ENCODE measurements at regions not wholly inside any gene's neighbourhood (a gene's known extent, or its start where the extent isn't known, plus 50 kb on each side); places are given as distances from the start of the nearest gene placed in this dataset.

GRCh38 chr10:33418301-33418700 lies 83.8 kb upstream of the NRP1 start:
- DNase-seq (ENCODE audit: low read depth): no peak

- DNase-seq (ENCODE audit: low read depth): no peak
These were observed 82.2 kb upstream of the NRP1 start for GRCh38 chr10:33416691-33417090.

DNA sequence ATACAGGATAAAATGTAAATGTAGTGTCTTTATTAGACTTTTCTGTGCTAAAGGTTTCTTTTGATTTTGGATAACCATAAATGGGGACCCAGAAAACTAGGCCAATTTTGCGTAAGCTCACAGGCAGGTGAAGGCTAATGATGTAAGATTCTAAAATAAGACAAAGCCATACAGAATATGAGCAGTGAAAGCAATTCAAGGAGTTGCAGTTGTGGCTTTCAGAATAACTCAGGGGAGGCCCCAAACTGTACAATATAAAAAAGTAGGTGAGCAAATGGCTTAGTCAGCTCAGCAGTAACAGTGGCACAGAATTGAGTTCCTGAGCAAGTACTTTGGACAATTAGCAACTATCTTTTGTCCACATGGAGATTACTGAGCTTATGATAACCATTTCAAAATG lies 81.7 kb upstream of the NRP1 start:
- DNase-seq (ENCODE audit: low read depth): no peak

- no peak for DNase-seq (ENCODE audit: low read depth)
These were observed 80.4 kb upstream of the NRP1 start for GRCh38 chr10:33414841-33415240.

DNA sequence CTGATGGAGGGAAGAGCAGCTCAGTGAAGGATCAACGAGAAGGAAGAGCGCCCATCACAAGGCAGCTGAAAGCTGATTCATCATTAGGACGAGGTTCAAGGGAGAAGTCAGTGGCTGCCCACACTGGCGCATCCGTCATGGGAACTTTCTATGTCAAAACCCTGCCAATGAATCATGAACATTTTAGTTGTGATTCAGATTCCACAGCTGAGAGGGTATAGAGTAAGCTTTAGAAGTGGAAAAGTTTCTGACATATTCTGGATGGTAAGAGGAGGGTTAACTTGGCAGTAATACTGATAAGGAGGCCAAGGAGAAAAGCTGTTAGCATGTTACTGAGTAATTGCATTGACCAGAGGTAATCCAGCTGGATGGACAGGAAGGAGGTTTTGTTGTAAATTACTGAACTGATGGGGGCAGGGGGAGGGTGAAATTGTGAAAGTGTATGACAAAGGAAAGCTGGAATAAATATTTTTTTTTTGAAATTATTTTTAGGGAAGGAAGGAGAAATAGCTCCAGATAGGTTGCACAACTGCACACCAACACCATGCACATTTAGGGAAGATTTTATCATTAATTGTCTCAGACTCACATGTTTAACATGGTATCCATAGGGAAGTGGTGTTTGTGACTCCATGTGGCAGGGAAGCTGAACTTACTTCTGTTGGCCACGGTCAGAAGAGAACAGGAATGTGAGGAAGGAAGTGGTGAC lies 78.3 kb upstream of the NRP1 start:
- DNase-seq (ENCODE audit: low read depth): no peak

- DNase-seq (ENCODE audit: low read depth): no peak
These were observed 77.8 kb upstream of the NRP1 start for GRCh38 chr10:33412241-33412640.

DNA sequence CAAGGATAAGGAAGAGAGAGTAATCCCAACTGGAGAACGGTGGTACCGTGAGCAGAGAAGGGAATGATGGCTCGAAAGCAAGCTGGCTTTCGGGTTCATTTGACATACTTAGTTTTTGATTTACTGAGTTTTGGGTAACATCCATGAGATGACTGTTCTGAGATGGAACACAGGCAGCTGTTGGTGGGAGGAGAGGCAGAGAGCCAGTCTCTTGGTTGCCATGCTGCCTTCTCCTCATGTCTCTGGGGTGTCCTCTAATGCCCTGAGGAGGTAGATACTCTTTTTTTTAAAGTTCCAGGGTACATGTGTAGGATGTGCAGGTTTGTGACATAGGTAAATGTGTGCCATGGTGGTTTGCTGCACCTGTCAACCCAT lies 76.4 kb upstream of the NRP1 start:
- DNase-seq (ENCODE audit: low read depth): no peak

DNA sequence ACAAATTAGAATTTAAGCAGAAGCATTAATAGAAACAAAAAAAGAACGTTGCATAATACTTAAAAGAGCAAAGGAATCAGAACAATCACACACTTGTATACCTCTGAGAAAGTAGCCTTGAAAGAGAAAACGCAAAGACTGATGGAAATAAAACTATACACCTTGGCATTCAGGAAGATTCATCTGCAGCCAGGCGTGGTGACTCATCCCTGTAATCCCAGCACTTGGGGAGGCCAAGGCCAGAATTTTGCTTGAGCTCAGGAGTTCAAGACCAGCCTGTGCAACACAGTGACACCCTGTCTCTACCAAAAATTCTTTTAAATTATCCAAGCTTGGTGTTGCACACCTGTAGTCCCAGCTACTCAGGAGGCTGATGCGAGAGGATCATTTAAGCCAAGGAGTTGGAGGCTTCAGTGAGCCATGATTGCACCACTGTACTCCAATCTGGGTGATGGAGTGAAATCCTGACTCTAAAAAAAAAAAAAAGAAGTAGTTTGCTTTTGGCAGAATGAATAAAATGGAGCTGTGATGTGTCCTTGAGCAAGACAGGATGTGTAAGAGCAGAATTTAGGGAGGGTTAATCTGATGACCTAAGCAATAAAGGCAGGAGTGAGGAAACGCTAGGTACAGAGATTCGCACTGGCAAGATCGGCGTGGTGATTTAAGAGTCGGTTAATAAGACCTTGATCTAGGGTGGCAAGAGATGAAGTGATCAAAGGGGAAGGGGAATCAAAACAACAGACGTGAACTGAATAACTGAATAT lies 75.8 kb upstream of the NRP1 start:
- no peak for DNase-seq (ENCODE audit: low read depth)

DNA sequence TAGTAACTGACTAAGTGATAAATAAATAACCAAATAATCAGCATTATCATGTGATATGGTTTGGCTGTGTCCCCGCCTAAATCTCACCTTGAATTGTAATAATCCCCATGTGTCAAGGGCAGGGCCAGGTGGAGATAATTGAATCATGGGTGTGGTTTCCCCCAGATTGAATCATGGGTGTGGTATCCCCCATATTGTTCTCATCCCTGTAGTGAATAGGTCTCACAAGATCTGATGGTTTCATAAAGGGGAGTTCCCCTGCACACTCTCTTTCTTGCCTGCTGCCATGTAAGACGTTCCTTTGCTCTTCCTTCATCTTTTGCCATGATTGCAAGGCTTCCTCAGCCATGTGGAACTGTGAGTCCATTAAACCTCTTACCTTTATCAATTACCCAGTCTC lies 72.1 kb upstream of the NRP1 start:
- DNase-seq (ENCODE audit: low read depth): no peak

GRCh38 chr10:33402220-33403073 lies 68.0 kb upstream of the NRP1 start:
- DNase-seq (ENCODE audit: low read depth): no peak

DNA sequence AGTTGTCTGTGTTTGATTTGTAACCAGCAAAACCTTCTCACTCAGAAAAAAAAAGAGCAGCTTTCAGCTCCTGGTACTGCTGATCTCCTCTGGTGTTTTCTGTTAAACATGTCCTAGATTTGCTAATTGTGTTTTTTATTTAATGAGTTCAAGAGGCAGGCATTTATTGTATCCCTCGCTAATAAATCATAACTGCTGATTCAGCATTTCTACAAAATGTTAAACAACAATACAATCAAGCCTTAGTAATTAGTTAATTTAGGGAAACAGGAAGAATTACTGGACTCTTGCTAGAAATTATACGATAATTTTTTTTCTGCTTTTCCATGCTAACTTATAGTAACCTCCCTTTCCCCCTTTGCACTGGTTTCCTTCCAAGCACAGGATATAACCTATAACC lies 66.8 kb upstream of the NRP1 start:
- DNase-seq (ENCODE audit: low read depth): no peak

DNA sequence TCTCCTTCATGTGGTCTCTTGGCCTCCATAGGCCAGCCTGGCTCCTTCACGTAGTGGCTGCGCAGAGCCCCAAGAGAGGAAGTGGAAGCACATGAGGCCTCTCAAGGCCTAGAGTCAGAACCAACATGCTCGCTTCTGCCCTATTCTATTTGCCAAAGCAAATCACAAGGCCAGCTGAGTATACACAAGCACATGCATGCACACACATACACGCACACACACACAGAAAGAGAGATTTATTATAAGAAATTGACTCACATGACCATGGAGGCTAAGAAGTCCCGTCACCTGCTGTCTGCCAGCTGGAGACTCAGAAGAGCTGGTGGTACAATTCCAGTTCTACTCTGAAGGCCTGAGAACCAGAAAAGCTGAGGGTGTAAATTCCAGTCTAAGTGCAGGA lies 64.3 kb upstream of the NRP1 start:
- DNase-seq (ENCODE audit: low read depth): no peak

DNA sequence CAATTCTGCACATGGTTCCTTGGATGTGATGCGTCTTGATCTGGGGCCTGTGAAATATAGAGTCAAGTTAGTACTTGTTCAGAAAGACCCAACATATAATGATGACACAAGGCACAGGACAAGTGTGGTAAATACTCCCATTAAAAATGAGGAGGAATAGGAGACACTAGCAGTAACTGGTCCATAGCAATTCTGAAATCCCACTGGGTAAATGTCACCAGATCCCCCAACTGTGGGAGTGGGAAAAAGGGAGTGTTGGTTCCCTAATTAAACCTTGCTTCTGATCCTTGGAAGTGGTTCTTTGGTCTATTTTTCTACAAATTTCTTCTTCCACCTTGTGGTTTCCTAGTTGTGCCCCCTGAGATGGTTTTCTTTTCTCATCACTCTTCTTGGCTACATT lies 62.5 kb upstream of the NRP1 start:
- DNase-seq (ENCODE audit: low read depth): no peak

- DNase-seq (ENCODE audit: low read depth): no peak
These were observed 61.8 kb upstream of the NRP1 start for GRCh38 chr10:33396279-33396678.

GRCh38 chr10:33395201-33395600 lies 60.7 kb upstream of the NRP1 start:
- DNase-seq (ENCODE audit: low read depth): no peak

- DNase-seq (ENCODE audit: low read depth): no peak
These were observed 58.2 kb upstream of the NRP1 start for GRCh38 chr10:33392706-33393105.

DNA sequence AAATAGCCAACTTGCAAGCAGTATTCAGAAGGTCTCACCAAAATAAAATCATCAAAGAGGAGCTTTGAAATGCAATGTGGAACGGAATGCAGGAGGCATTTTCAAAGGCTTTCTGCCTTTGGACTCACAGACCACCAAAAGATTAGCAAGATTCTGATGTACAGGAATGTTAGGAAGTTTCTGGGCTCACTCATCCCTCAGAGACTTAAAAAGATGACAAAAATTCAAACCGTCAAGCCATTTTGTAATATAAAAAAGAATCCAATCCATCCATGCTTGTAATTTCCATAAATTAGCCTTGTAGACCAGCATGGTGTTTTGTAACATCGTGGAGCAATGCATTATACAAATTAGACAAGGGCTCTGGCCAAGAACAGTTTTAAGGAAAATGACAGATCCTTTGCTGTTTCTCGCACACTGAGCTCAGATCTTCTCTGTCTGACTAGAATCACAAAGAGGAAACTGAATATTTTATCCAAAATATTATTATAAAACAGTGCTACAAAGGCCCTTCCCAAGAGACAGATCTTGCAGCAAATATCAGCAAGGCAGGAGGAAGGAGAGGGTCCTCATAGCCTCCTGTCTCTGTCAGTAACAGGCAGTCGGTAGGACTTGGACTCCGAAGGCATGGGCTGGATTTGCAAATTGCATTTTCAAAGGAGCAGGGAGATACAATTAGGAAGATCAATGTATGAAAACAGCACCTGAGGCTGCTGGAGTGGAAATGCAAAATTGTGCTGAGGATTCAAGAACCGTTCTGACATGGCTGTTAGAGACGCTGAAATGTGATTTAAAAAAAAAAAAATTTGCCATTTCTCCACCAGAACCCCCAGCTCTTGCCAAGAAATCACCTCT lies 57.4 kb upstream of the NRP1 start:
- DNase-seq (ENCODE audit: low read depth): no peak

DNA sequence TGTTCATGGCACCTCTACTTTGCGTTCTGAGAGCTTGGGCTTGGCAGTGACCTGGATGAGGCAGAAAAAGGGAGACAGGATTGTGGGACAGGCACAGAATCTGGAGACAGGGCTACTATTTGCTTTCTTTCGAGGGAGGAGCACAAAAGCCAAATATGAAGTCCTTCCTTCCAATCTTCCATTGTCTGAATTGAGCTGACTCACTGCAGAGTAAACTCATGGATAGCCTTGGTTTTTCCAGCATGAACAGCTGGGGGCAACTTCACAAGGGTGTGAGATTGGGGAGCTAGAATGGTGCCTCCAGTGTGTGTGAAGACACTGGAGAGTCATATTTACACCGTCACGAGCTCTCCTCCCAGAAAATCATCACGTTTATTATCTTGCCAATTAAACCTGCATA lies 55.6 kb upstream of the NRP1 start:
- DNase-seq (ENCODE audit: low read depth): no peak

DNA sequence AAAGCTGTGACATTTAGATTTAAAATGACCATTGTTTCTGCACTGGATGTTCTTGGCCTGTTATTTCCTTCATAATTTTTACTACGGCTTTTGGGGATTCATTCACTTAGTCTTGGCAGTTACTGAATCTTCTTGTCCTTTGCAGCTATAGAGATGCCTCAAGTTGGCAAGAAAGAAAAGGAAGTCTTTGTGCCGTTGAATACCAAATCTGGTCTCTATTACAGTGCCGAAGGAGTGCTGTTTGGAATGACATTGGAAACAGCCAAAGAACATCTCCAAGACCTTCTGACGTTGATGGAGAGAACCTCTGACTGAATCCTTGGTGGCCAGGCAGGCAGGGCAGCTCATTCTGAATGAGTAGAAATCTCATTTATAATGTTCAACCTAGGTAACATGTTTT lies 54.3 kb upstream of the NRP1 start:
- no peak for DNase-seq (ENCODE audit: low read depth)

- DNase-seq (ENCODE audit: low read depth): no peak
These were observed 53.9 kb upstream of the NRP1 start for GRCh38 chr10:33388382-33388781.

DNA sequence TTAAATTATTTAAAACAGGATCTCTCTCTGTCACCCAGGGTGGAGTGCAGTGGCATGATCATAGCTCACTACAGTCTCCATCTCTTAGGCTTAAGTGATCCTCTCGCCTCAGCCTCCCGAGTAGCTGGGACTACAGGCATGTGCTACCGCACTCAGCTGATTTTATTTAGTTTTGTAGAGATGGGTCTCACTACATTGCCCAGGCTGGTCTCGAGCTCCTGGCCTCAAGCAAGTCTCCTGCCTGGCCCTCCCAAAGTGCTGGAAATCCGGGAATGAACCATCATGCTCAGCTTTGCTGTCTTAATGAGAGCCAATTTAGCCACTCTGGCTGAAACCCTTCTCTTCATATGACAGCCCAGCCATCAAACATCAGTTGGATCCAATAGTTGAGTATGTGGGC lies 53.3 kb upstream of the NRP1 start:
- DNase-seq (ENCODE audit: low read depth): no peak

DNA sequence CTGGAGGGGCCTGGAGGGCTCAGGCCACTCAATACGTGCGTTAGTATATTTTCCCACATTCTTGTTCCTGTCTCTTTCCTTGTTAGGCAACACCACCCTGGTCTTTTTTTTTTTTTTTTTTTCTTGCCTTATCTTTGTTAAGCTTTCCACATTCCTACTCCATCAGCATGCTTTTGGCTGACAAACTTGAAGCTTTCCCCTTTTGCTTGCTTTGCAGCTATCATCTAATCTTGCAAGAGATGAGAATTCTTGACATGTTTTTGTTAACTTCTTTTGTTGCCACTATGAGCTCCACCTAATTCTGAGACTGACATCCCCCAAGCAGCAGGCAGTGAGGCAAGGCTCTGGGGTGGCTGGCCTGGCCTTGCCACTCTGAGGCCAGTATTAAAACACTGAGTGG lies 52.5 kb upstream of the NRP1 start:
- DNase-seq (ENCODE audit: low read depth): no peak

All from forelimb muscle (tissue), 1 donor.